ENCODE measurements at regions not wholly inside any gene's neighbourhood (a gene's known extent, or its start where the extent isn't known, plus 50 kb on each side); places are given as distances from the start of the nearest gene placed in this dataset.
"Not testable (repeated sequence)": the region's sequence is repeated elsewhere in the genome, so short reads cannot be mapped to it uniquely, and the experiment has no call there.

- Histone ChIP-seq H3K27me3 (ENCODE audit: insufficient read depth, low read length) (0 out of 2 replicates have a peak, but pooled peaks cover 4% of the 10 kb centered on the region), H3K4me3 (replicated peaks in 1 of 2; ENCODE audit: low read depth in 1 of 2, low read length in 2 of 2) (no peak overlapping the region), H2AFZ (ENCODE audit: low read depth, low read length, poor library complexity, severe bottlenecking) (no peak overlapping the region), H3K4me2 (ENCODE audit: low read length) (no peak overlapping the region), H3K27ac (ENCODE audit: low read depth, low read length) (no peak overlapping the region), H3K9me2 (ENCODE audit: insufficient read depth) (no peaks in the 10 kb centered on the region), H3K9me3 (ENCODE audit: control insufficient read depth in 1 of 2, insufficient read depth in 1 of 2, low read depth in 1 of 2, low read length in 2 of 2) (no peaks in the 10 kb centered on the region), H3K36me3 (ENCODE audit: control insufficient read depth in 1 of 2, insufficient read depth in 2 of 2, low read length in 2 of 2) (no peaks in the 10 kb centered on the region), H3K9ac (ENCODE audit: low read length) (no peak overlapping the region), H3K4me1 (ENCODE audit: control insufficient read depth in 1 of 2, insufficient read depth in 2 of 2, low read length in 2 of 2) (no peaks in the 10 kb centered on the region), H4K20me1 (ENCODE audit: insufficient read depth) (no peaks in the 10 kb centered on the region), H3K79me2 (ENCODE audit: insufficient read depth, low read length) (no peaks in the 10 kb centered on the region)
- DNase-seq (ENCODE audit: low read depth, low spot score) (no peak), ATAC-seq (no peak)
- no peak for TF ChIP-seq CEBPB (IDR thresholded peaks at IDR 0.05; ENCODE audit: low read depth)
- TF ChIP-seq ATF3 (IDR thresholded peaks at IDR 0.05): no peak
- no peak for TF ChIP-seq SRF (IDR thresholded peaks at IDR 0.05; ENCODE audit: low read depth)
- POLR2A ChIA-PET: no interaction called here
- no TSS peak for BruUV-seq (replicated peaks)
- CTCF ChIA-PET: no interaction called here
- RAD21 ChIA-PET (ENCODE audit: low non-redundant PET in 1 of 2, low total read pairs in 2 of 2, uncharacterized antibody in 2 of 2, unreplicated experiment in 2 of 2): no interaction called here
- intact Hi-C loops (cut with micrococcal nuclease): no loop called here
Observed at GRCh38 chr13:100951016-100951415, 276.4 kb upstream of the TMTC4 start.

- ATAC-seq; H3K9me3 ChIP-seq (ENCODE audit: control insufficient read depth in 1 of 2, insufficient read depth in 1 of 2, low read depth in 1 of 2, low read length in 2 of 2); CTCF ChIA-PET; H3K36me3 ChIP-seq (ENCODE audit: control insufficient read depth in 1 of 2, insufficient read depth in 2 of 2, low read length in 2 of 2); H3K27ac ChIP-seq (ENCODE audit: low read depth, low read length); DNase-seq (ENCODE audit: low read depth, low spot score); H3K9me2 ChIP-seq (ENCODE audit: insufficient read depth); H3K79me2 ChIP-seq (ENCODE audit: insufficient read depth, low read length); POLR2A ChIA-PET; H3K4me3 ChIP-seq (replicated peaks in 1 of 2; ENCODE audit: low read depth in 1 of 2, low read length in 2 of 2); intact Hi-C loops (cut with micrococcal nuclease); BruUV-seq (replicated peaks); RAD21 ChIA-PET (ENCODE audit: low non-redundant PET in 1 of 2, low total read pairs in 2 of 2, uncharacterized antibody in 2 of 2, unreplicated experiment in 2 of 2); H4K20me1 ChIP-seq (ENCODE audit: insufficient read depth); H3K4me2 ChIP-seq (ENCODE audit: low read length); H2AFZ ChIP-seq (ENCODE audit: low read depth, low read length, poor library complexity, severe bottlenecking); H3K4me1 ChIP-seq (ENCODE audit: control insufficient read depth in 1 of 2, insufficient read depth in 2 of 2, low read length in 2 of 2); H3K9ac ChIP-seq (ENCODE audit: low read length): not testable (repeated sequence)
- peaks cover 11% of the 10 kb centered on the region for H3K27me3 ChIP-seq (ENCODE audit: insufficient read depth, low read length)
Observed at GRCh38 chr13:100948937-100949336, 274.3 kb upstream of the TMTC4 start.

GRCh38 chr13:100946588-100946987 is 272.0 kb upstream of the TMTC4 start:
- Histone ChIP-seq H3K79me2 (ENCODE audit: insufficient read depth, low read length) (no peaks in the 10 kb centered on the region), H3K9me3 (ENCODE audit: control insufficient read depth in 1 of 2, insufficient read depth in 1 of 2, low read depth in 1 of 2, low read length in 2 of 2) (no peaks in the 10 kb centered on the region), H3K4me1 (ENCODE audit: control insufficient read depth in 1 of 2, insufficient read depth in 2 of 2, low read length in 2 of 2) (no peaks in the 10 kb centered on the region), H3K9ac (ENCODE audit: low read length) (no peak overlapping the region), H3K36me3 (ENCODE audit: control insufficient read depth in 1 of 2, insufficient read depth in 2 of 2, low read length in 2 of 2) (no peaks in the 10 kb centered on the region), H3K27me3 (ENCODE audit: insufficient read depth, low read length) (peaks cover 7% of the 10 kb centered on the region), H3K9me2 (ENCODE audit: insufficient read depth) (no peaks in the 10 kb centered on the region), H3K4me3 (replicated peaks in 1 of 2; ENCODE audit: low read depth in 1 of 2, low read length in 2 of 2) (no peak overlapping the region), H4K20me1 (ENCODE audit: insufficient read depth) (no peaks in the 10 kb centered on the region), H3K27ac (ENCODE audit: low read depth, low read length) (no peak overlapping the region), H2AFZ (ENCODE audit: low read depth, low read length, poor library complexity, severe bottlenecking) (no peak overlapping the region), H3K4me2 (ENCODE audit: low read length) (no peak overlapping the region)
- CTCF ChIA-PET: no interaction called here
- BruUV-seq (replicated peaks): no TSS peak
- DNase-seq (ENCODE audit: low read depth, low spot score) (no peak), ATAC-seq (no peak)
- intact Hi-C loops (cut with micrococcal nuclease): no loop called here
- TF ChIP-seq ZNF274 (IDR thresholded peaks at IDR 0.05; ENCODE audit: low read depth, low read length) (no peak), YY1 (IDR thresholded peaks at IDR 0.05; ENCODE audit: extremely low read depth, insufficient replicate concordance, low read depth, low read length) (no peak), CBX3 (IDR thresholded peaks at IDR 0.05; ENCODE audit: low read depth) (no peak), SP1 (IDR thresholded peaks at IDR 0.05; ENCODE audit: low read depth) (no peak), ELF1 (IDR thresholded peaks at IDR 0.05; ENCODE audit: borderline replicate concordance, low read depth) (no peak)
- POLR2A ChIA-PET: no interaction called here
- RAD21 ChIA-PET (ENCODE audit: low non-redundant PET in 1 of 2, low total read pairs in 2 of 2, uncharacterized antibody in 2 of 2, unreplicated experiment in 2 of 2): no interaction called here

Data from HCT116 (cell line).